Activated naive CD4-positive, alpha-beta T cell treated with anti-CD3 and anti-CD28 coated beads for 36 hours (primary cell): ENCODE measurements at regions not wholly inside any gene's neighbourhood (a gene's known extent, or its start where the extent isn't known, plus 50 kb on each side); places are given as distances from the start of the nearest gene placed in this dataset.
A peak's percentile ranks its signal among the peaks of the same experiment; 100 is the strongest.

ENCODE experiments used
- CTCF ChIA-PET: fragments of 350-600 bp; sonication (Branson Sonifier 250); formaldehyde crosslinking; loops from one replicate; lab custom pipeline; 2021; ENCODE audit warnings: antibody characterized with exemption; lab: Charles Lee
- DNase-seq: peaks from one replicate; pipeline ENCODE4 v3.0.0-alpha.2; 2020
- H3K27ac Mint-ChIP-seq: one replicate; pipeline ENCODE4 v1.8.0; 2021; ENCODE audit warnings: mild to moderate bottlenecking, mixed read lengths
- H3K27me3 Mint-ChIP-seq: one replicate; pipeline ENCODE4 v1.8.0; 2021; ENCODE audit warnings: low read depth, mixed read lengths
- H3K36me3 Mint-ChIP-seq: one replicate; pipeline ENCODE4 v1.8.0; 2021; ENCODE audit warnings: low read depth, mixed read lengths
- H3K4me1 Mint-ChIP-seq: one replicate; pipeline ENCODE4 v1.8.0; 2021; ENCODE audit warnings: low read depth, mixed read lengths
- H3K4me3 Mint-ChIP-seq: one replicate; pipeline ENCODE4 v1.8.0; 2021; ENCODE audit warnings: mild to moderate bottlenecking, moderate library complexity, mixed read lengths
- H3K9me3 Mint-ChIP-seq: one replicate; pipeline ENCODE4 v1.8.0; 2021; ENCODE audit warnings: mixed read lengths
- intact Hi-C: fragments of 100-400 bp; cut with micrococcal nuclease; formaldehyde crosslinking; loops from one replicate; pipeline ENCODE4 v1.15.1; 2023

DNA sequence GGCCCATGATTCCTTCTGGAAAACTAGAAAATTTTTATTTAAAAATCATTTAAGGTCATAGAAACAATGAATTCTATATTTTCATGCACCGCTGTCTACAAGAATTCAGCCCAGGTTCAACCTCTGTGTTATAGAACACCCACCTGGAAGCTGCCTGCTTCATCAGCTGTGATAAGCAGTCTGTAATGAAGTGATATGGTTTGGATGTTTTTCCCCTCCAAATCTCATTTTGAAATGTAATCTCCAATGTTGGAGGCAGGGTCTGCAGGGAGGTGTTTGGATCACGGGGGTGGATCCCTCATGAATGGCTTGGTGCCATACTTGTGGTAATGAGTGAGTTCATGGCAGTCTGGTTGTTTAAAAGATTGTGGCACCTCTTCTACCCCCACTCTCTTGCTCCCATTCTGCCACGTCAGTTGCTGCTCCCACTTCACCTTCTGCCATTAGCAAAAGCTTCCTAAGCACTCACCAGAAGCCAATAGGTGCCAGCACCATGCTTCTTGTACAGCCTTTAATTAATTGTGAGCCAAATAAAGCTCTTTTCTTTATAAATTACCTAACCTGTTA lies 55.6 kb downstream of the MRPL32 start:
- H3K27ac Mint-ChIP-seq = no peak overlapping the region
- CTCF ChIA-PET = no interaction called here
- intact Hi-C loops = no loop called here
- H3K4me1 Mint-ChIP-seq = no peaks in the 10 kb centered on the region
- H3K36me3 Mint-ChIP-seq = no peaks in the 10 kb centered on the region
- DNase-seq = no peak
- no peak overlapping the region for H3K4me3 Mint-ChIP-seq
- peaks cover 13% of the 10 kb centered on the region for H3K27me3 Mint-ChIP-seq
- no peaks in the 10 kb centered on the region for H3K9me3 Mint-ChIP-seq

DNA sequence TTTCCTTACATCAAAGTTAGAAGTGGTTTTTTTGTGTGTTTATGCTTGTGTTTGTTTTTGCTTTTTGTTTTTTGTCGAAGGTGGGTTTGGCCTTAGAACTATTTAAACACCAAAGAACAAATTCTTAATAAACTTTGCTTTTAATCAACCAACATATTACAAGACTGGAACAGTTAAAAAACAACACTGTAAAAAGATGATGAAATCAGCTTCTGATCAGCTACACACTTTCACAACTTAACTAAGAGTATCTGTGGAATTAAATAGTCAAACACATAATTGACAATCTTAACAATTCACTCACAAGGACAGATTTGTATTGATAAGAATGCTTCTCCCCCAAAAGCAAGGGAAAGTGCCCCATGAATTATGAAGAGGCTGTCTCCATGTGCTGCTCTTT lies 58.8 kb downstream of the MRPL32 start:
- intact Hi-C loops = no loop called here
- H3K36me3 Mint-ChIP-seq = no peaks in the 10 kb centered on the region
- peaks cover 25% of the 10 kb centered on the region for H3K27me3 Mint-ChIP-seq
- CTCF ChIA-PET = no interaction called here
- no peak for DNase-seq
- no peak overlapping the region for H3K27ac Mint-ChIP-seq
- no peaks in the 10 kb centered on the region for H3K4me1 Mint-ChIP-seq
- no peaks in the 10 kb centered on the region for H3K9me3 Mint-ChIP-seq
- H3K4me3 Mint-ChIP-seq = no peak overlapping the region

DNA sequence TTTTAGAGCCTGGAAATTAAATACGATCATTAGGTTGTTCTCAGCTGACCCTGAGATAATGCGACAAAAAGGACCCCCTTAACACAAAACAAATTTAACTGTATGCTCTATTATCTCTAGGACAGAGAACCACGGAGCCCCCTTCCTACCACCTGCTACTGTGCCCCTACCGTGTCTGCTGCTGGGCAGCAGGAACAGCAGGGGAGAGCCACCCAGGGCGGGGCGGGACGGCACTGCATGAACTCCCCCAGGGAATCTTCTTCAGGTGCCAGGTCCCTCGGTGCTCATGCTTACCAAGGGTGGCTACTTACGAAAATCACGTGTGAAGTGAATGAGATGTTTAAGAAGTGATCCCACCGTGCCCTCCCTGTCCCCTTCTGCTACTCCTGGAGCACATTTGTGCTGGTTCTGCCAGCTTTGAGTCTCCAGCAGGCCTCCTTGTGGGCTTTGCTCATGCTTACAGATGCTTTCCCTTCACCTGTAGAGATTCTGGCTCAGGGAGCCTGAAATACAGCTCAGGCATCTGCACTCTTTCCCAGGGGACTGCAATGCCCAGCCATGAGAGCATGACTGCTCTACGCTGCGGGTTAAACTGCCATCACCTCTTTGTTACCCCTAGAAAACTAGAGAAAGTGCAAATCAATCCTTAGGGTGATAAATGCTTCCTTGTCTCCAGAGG lies 59.9 kb downstream of the MRPL32 start:
- CTCF ChIA-PET = no interaction called here
- Mint-ChIP-seq H3K4me1 (no peaks in the 10 kb centered on the region), H3K27me3 (peaks cover 20% of the 10 kb centered on the region), H3K4me3 (no peak overlapping the region), H3K9me3 (no peaks in the 10 kb centered on the region), H3K27ac (no peak overlapping the region), H3K36me3 (no peaks in the 10 kb centered on the region)
- intact Hi-C loops = no loop called here
- DNase-seq = no peak

DNA sequence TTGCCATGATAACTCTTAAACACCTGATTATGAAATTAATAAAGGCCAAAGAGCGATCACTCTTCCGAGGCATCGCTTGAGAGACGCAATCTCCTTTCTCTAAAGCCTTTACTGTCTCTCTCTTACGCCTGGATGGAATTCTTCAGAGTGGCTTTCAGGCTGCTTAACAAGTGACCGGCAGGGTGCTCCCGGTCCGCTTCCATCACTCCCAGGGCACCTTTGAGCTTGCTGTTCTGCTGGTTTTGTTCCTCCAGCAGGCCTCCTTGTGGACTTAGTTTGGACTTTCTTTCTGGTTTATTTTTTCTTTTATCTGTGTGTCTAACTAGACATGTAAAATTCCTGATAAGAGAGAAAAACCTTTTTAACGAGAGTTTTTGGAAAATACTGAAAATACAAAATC lies 60.9 kb downstream of the MRPL32 start:
- intact Hi-C loops = no loop called here
- Mint-ChIP-seq H3K27ac (no peak overlapping the region), H3K4me1 (no peaks in the 10 kb centered on the region), H3K27me3 (peaks cover 20% of the 10 kb centered on the region), H3K4me3 (no peak overlapping the region), H3K36me3 (no peaks in the 10 kb centered on the region), H3K9me3 (no peaks in the 10 kb centered on the region)
- CTCF ChIA-PET = no interaction called here
- DNase-seq = no peak

DNA sequence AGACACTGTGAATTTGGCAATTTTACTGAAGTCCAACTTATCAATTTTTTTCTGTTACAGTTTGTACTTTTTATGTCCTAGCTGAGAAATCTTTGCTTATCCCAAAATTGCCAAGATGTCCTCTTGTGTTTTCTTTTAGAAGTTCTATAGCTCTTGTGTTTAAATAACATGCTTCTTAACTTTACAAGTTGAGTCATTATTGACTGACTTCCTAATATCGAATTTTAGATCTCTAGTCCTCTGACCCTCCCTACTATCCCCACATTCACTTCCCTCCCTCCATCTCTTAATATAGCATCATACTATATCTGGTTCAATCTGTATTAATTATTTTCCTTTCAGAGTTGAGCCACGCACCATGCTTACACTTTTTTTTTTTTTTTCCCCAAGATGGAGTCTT lies 61.9 kb downstream of the MRPL32 start:
- Mint-ChIP-seq H3K27me3 (peaks cover 27% of the 10 kb centered on the region), H3K4me3 (no peak overlapping the region), H3K27ac (no peak overlapping the region), H3K9me3 (no peaks in the 10 kb centered on the region), H3K36me3 (no peaks in the 10 kb centered on the region), H3K4me1 (no peaks in the 10 kb centered on the region)
- DNase-seq = no peak
- CTCF ChIA-PET = interaction anchor here (0.6 kb wide), 1 partner anchor 27 kb away, joined by 3 read pairs; no protein-coding TSS in a partner anchor
- intact Hi-C loops = no loop called here

DNA sequence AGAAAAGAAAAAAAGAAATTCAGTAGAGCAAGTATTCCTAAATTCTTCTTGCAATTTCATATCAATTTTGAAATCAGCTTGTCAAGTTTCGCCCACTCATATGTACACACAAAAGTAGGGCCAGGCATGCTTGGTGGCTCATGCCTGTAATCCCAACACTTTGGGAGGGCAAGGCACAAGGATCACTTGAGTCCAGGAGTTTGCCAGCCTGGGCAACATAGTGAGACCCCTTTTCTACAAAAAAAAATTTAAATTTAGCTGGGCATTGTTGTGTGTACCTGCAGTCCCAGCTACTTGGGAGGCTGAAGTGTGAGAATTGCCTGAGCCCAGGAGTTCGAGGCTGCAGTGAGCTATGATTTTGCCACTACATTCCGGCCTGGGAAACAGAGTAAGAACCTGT lies 65.4 kb downstream of the MRPL32 start:
- CTCF ChIA-PET = no interaction called here
- Mint-ChIP-seq H3K9me3 (no peaks in the 10 kb centered on the region), H3K27me3 (peaks cover 25% of the 10 kb centered on the region), H3K27ac (no peak overlapping the region), H3K4me3 (no peak overlapping the region), H3K4me1 (no peaks in the 10 kb centered on the region), H3K36me3 (no peaks in the 10 kb centered on the region)
- intact Hi-C loops = no loop called here
- DNase-seq = no peak

DNA sequence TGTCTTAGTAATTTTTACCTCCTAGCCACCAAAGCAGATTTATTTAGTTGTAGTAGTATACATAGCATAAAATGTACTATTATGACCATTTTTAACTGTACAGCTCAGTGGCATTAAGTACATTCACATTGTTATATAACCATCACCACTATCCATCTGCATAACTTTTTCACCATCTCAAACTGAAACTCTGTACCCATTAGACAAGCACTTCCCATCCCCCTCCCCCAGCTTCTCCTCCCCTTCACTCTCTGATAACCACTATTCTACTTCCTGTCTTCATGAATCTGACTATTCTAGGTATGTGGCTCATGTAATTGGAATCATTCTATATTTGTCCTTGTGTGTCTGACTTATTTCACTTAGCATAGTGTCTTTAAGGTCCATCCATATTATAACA lies 71.9 kb downstream of the MRPL32 start:
- Mint-ChIP-seq H3K4me3 (no peak overlapping the region), H3K27ac (no peak overlapping the region), H3K27me3 (peaks cover 15% of the 10 kb centered on the region), H3K4me1 (peaks cover 4% of the 10 kb centered on the region), H3K9me3 (no peaks in the 10 kb centered on the region), H3K36me3 (no peaks in the 10 kb centered on the region)
- intact Hi-C loops = no loop called here
- peak; percentile 37 for DNase-seq
- CTCF ChIA-PET = no interaction called here

DNA sequence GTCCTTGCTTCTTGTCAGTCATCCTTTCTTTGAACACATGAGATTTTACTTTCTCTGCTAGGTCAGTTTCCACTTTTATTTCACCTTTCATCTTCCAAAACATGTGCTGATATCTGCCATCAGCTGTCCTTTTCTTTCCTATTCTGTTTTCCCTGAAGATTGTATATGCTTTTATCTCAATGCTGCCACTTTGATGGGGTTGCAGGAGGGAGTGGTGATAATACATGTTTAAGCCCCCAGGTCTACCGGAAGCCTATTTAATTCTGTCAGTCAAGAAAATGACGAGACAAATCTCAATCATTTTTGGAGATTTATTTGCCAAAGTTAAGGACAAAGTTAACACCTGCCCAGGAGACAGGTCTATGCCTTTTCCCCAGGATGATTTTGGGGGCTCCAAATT lies 73.8 kb downstream of the MRPL32 start:
- CTCF ChIA-PET = no interaction called here

DNA sequence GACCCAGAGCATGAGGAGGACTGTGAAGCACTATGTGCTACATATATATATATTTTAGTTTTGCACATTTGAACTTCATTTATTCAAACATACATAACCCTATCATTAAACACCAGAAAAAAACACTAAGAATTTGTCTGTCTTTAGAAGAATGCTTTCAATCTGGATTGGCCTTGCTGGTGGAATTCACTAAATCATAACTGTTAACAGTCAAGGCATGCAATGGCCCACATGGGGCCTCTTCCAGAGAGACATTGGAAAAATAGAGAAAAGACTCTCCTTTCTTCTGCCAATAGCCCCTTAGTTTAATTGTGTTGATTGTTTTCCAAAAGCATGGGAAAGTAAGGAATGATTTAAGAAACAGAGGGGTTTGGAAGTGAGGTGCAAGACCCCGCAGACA lies 77.9 kb downstream of the MRPL32 start:
- CTCF ChIA-PET = no interaction called here
- no peak overlapping the region for H3K27ac Mint-ChIP-seq
- no peak overlapping the region for H3K4me3 Mint-ChIP-seq
- H3K36me3 Mint-ChIP-seq = no peaks in the 10 kb centered on the region
- DNase-seq = no peak
- intact Hi-C loops = no loop called here
- peaks cover 15% of the 10 kb centered on the region for H3K27me3 Mint-ChIP-seq
- H3K9me3 Mint-ChIP-seq = no peaks in the 10 kb centered on the region
- H3K4me1 Mint-ChIP-seq = no peaks in the 10 kb centered on the region

More for the DNA sequence above, 73.8 kb downstream of the MRPL32 start:
- Mint-ChIP-seq H3K9me3 (no peaks in the 10 kb centered on the region), H3K36me3 (no peaks in the 10 kb centered on the region), H3K27me3 (peaks cover 19% of the 10 kb centered on the region), H3K4me1 (peaks cover 4% of the 10 kb centered on the region), H3K27ac (no peak overlapping the region), H3K4me3 (no peak overlapping the region)
- DNase-seq = no peak
- intact Hi-C loops = no loop called here

DNA sequence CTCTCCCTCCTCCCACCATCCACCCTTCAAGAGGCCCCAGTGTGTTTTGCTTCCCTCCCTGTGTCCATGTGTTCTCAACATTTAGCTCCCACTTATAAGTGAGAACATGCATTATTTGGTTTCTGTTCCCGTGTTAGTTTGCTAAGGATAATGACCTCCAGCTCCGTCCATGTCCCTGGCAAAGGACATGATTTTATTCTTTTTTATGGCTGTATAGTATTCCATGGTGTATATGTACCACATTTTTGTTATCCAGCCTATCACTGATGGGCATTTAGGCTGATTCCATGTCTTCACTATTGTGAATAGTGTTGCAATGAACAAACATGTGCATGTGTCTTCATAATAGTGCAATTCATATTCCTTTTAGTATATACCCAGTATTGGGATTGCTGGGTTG lies 79.7 kb downstream of the MRPL32 start:
- no peak overlapping the region for H3K27ac Mint-ChIP-seq
- H3K4me1 Mint-ChIP-seq = no peaks in the 10 kb centered on the region
- H3K36me3 Mint-ChIP-seq = no peaks in the 10 kb centered on the region
- H3K9me3 Mint-ChIP-seq = no peaks in the 10 kb centered on the region
- no peak for DNase-seq
- CTCF ChIA-PET = no interaction called here
- H3K27me3 Mint-ChIP-seq = peaks cover 15% of the 10 kb centered on the region
- H3K4me3 Mint-ChIP-seq = no peak overlapping the region
- intact Hi-C loops = no loop called here

DNA sequence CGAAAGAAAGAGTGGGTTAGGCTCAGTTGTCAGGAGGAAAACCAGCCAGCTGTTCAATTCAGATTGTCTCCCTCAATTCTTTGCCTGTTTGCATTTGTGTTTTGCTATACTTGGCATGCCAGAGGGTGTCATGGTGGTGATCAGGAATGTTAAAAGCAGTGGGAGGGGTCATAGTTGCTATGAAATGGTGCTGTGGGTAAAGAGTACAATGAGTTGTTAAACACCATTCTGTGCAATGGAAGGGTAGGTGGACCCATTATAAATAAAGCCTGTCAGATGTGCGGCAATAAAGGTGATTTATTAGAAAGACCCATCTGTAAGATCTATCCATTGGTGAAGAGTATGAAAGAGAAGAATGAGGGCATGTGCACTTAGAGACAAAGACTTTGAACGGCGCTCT lies 82.2 kb downstream of the MRPL32 start:
- no peak overlapping the region for H3K4me3 Mint-ChIP-seq
- H3K4me1 Mint-ChIP-seq = no peaks in the 10 kb centered on the region
- CTCF ChIA-PET = no interaction called here
- no peak overlapping the region for H3K27ac Mint-ChIP-seq
- H3K36me3 Mint-ChIP-seq = no peaks in the 10 kb centered on the region
- no peaks in the 10 kb centered on the region for H3K9me3 Mint-ChIP-seq
- no peak for DNase-seq
- peaks cover 15% of the 10 kb centered on the region for H3K27me3 Mint-ChIP-seq
- intact Hi-C loops = no loop called here

DNA sequence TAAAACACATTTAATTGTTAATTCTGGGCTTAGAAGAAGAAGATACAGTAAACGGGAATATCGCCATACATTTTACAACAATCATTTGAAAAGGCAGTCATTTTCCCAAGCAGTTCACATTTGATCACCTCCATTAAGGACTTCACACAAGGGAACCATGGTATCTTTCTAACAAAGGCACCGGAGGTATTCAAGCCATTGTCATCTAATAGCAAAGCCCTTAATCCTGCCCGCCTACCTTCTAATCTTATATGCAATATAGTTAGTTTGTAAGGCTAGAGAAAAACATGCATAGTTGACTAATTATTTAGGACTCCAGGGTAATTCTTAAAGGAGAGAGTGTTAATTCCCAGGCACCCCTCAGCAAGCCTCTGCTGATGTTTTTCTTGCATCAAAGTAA lies 83.1 kb downstream of the MRPL32 start:
- no peak for DNase-seq
- Mint-ChIP-seq H3K36me3 (no peaks in the 10 kb centered on the region), H3K27me3 (peaks cover 21% of the 10 kb centered on the region), H3K27ac (no peak overlapping the region), H3K9me3 (no peaks in the 10 kb centered on the region), H3K4me3 (no peak overlapping the region), H3K4me1 (no peaks in the 10 kb centered on the region)
- CTCF ChIA-PET = interaction anchor here (0.6 kb wide), 1 partner anchor 139 kb away, joined by 4 read pairs; no protein-coding TSS in a partner anchor
- intact Hi-C loops = no loop called here

DNA sequence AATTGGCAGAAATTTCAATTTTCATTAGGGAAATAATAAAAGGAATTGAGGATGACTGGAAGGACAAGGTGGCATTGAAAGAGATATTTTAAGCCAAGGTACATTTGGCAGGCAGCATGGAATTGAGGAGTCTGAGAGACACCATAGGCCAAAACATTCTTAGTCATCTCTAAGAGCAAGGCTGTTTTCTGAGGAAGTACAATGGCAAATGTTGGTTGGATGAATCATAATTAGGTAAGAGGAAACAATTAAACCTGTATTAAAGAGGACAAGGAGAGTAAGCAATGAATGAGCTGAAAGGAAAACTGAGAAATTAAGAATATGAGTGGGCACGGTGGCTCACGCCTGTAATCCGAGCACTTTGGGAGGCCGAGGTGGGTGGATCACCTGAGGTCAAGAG lies 86.3 kb downstream of the MRPL32 start:
- CTCF ChIA-PET = no interaction called here
- H3K4me3 Mint-ChIP-seq = no peak overlapping the region
- no peak overlapping the region for H3K27ac Mint-ChIP-seq
- peaks cover 12% of the 10 kb centered on the region for H3K27me3 Mint-ChIP-seq
- no peaks in the 10 kb centered on the region for H3K9me3 Mint-ChIP-seq
- no peaks in the 10 kb centered on the region for H3K36me3 Mint-ChIP-seq
- intact Hi-C loops = no loop called here
- H3K4me1 Mint-ChIP-seq = no peaks in the 10 kb centered on the region
- no peak for DNase-seq
